SK-MEL-5 (cell line): ENCODE measurements at regions not wholly inside any gene's neighbourhood (a gene's known extent, or its start where the extent isn't known, plus 50 kb on each side); places are given as distances from the start of the nearest gene placed in this dataset.
"Not testable (repeated sequence)": the region's sequence is repeated elsewhere in the genome, so short reads cannot be mapped to it uniquely, and the experiment has no call there.

Experiments used
- DNase-seq: peaks from one replicate; pipeline ENCODE4 v3.0.0-alpha.2; 2016; ENCODE audit warnings: low read depth, low spot score
- in situ Hi-C: cut with HindIII; loops from 2 replicates; pipeline ENCODE4 v1.10.0; 2016; ENCODE audit warnings: low sequenced_read_pairs, high pct_unique_total_duplicates, low pct_unique_long_range_greater_than_20kb

GRCh38 chr16:50458667-50459495 is 89.3 kb upstream of the NKD1 start:
- in situ Hi-C loops, result no loop called here
- DNase-seq, result no peak

GRCh38 chr16:50457979-50458491 is 89.2 kb upstream of the BRD7 start:
- in situ Hi-C loops, result no loop called here
- DNase-seq, result no peak

- in situ Hi-C loops, result no loop called here
- DNase-seq, result no peak
These were observed 88.6 kb upstream of the BRD7 start for GRCh38 chr16:50457423-50457822.

- in situ Hi-C loops, result no loop called here
- DNase-seq, result no peak
These were observed 86.6 kb upstream of the BRD7 start for GRCh38 chr16:50455288-50455845.

- no peak for DNase-seq
- in situ Hi-C loops, result no loop called here
These were observed 84.7 kb upstream of the BRD7 start for GRCh38 chr16:50453446-50453845.

GRCh38 chr16:50451951-50452508 is 83.2 kb upstream of the BRD7 start:
- in situ Hi-C loops, result no loop called here

GRCh38 chr16:50450957-50451356 is 82.2 kb upstream of the BRD7 start:
- no peak for DNase-seq
- in situ Hi-C loops, result no loop called here

More at GRCh38 chr16:50451951-50452508, 83.2 kb upstream of the BRD7 start:
- no peak for DNase-seq

GRCh38 chr16:50449800-50450199 is 81.0 kb upstream of the BRD7 start:
- no peak for DNase-seq
- in situ Hi-C loops, result no loop called here

GRCh38 chr16:50448981-50449380 is 80.2 kb upstream of the BRD7 start:
- DNase-seq, result no peak
- in situ Hi-C loops, result no loop called here

GRCh38 chr16:50448522-50448921 is 79.7 kb upstream of the BRD7 start:
- DNase-seq, result peak; percentile 34
- in situ Hi-C loops, result no loop called here

GRCh38 chr16:50447386-50447785 is 78.6 kb upstream of the BRD7 start:
- in situ Hi-C loops, DNase-seq: not testable (repeated sequence)

GRCh38 chr16:50446861-50447260 is 78.1 kb upstream of the BRD7 start:
- in situ Hi-C loops, result no loop called here
- DNase-seq, result no peak

GRCh38 chr16:50445621-50446555 is 77.1 kb upstream of the BRD7 start:
- no peak for DNase-seq
- in situ Hi-C loops, result no loop called here

- in situ Hi-C loops, result no loop called here
- DNase-seq, result no peak
These were observed 75.7 kb upstream of the BRD7 start for GRCh38 chr16:50444526-50444925.

GRCh38 chr16:50442221-50442620 is 73.4 kb upstream of the BRD7 start:
- in situ Hi-C loops, result no loop called here
- no peak for DNase-seq

- in situ Hi-C loops, result no loop called here
- no peak for DNase-seq
These were observed 72.8 kb upstream of the BRD7 start for GRCh38 chr16:50441486-50442157.

- in situ Hi-C loops, result no loop called here
- DNase-seq, result no peak
These were observed 72.2 kb upstream of the BRD7 start for GRCh38 chr16:50440991-50441390.
